GM12872 (cell line): ENCODE measurements at regions not wholly inside any gene's neighbourhood (a gene's known extent, or its start where the extent isn't known, plus 50 kb on each side); places are given as distances from the start of the nearest gene placed in this dataset.

Experiments used
- CTCF ChIP-seq: IDR thresholded peaks from 3 replicates; pipeline ENCODE4 v1.5.1; 2011; ENCODE audit warnings: low read depth, mild to moderate bottlenecking, low read length, moderate library complexity; ENCODE audit not compliant: insufficient read depth

- no peak for TF ChIP-seq CTCF
Observed at GRCh38 chr14:76695263-76695920, 65.9 kb upstream of the VASH1 start.

GRCh38 chr14:76696361-76696760, 64.9 kb upstream of the VASH1 start:
- TF ChIP-seq CTCF = no peak

GRCh38 chr14:76696791-76697190, 64.5 kb upstream of the VASH1 start:
- no peak for TF ChIP-seq CTCF

- no peak for TF ChIP-seq CTCF
Observed at GRCh38 chr14:76697246-76697905, 63.9 kb upstream of the VASH1 start.

GRCh38 chr14:76698191-76698590, 63.1 kb upstream of the VASH1 start:
- no peak for TF ChIP-seq CTCF

GRCh38 chr14:76698631-76699030, 62.6 kb upstream of the VASH1 start:
- no peak for TF ChIP-seq CTCF

GRCh38 chr14:76699209-76699938, 61.9 kb upstream of the VASH1 start:
- no peak for TF ChIP-seq CTCF
